SH-SY5Y (cell line): ENCODE measurements at regions not wholly inside any gene's neighbourhood (a gene's known extent, or its start where the extent isn't known, plus 50 kb on each side); places are given as distances from the start of the nearest gene placed in this dataset.

Experiments used
- GATA2 ChIP-seq: IDR thresholded peaks from 2 replicates; pipeline ENCODE4 v1.6.1; 2011; ENCODE audit warnings: mild to moderate bottlenecking, low read depth, low read length
- GATA3 ChIP-seq: IDR thresholded peaks from 2 replicates; pipeline ENCODE4 v1.6.1; 2011; ENCODE audit warnings: low read depth, mild to moderate bottlenecking, low read length, moderate library complexity

DNA sequence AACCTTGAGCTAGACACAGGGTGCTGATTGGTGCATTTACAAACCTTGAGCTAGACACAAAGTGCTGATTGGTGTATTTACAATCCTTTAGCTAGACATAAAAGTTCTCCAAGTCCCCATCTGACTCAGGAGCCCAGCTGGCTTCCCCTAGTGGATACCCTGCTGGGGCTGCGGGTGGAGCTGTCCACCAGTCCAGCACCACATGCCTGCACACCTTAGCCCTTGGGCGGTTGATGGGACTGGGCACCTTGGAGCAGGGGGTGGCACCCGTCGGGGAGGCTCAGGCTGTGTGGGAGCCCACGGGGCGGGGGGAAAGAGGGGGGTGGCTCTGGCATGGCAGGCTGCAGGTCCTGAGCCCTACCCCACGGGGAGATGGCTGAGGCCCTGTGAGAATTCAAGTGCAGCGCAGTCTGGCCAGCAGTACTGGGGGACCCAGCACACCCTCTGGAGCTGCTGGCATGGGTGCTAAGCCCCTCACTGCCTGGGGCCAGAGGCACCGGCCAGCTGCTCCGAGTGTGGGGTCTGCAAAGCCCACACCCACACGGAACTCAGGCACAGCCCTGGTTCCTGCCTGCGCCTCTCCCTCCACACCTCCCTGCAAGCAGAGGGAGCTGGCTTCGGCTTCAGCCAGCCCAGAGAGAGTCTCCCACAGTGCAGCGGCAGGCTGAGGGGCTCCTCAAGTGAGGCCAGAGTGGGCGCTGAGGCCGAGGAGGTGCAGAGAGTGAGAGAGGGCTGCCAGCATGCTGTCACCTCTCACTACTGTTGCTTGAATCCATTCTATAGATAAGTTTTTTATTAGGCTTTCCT lies 369.8 kb upstream of the SMIM30 start:
- TF ChIP-seq GATA3: no peak
- no peak for TF ChIP-seq GATA2

DNA sequence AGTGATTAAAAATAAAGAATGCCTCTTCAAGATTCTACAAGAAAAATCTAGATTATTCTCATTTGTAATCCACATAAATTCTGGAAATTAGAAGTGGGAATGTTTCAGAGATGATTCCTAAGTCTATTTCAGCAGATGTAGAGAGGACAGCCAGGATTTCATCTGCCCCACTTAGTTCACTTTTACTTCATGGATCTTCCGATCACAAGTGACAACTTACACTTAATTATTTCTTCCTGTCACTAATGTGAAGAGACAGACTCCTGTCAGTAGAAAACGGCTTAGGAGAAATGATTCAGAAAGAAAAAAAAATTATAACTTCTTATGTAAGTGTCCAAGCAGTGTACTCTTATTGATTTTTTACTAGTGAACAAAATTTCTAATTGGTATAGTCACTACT lies 368.2 kb upstream of the SMIM30 start:
- TF ChIP-seq GATA2: no peak
- TF ChIP-seq GATA3: no peak

DNA sequence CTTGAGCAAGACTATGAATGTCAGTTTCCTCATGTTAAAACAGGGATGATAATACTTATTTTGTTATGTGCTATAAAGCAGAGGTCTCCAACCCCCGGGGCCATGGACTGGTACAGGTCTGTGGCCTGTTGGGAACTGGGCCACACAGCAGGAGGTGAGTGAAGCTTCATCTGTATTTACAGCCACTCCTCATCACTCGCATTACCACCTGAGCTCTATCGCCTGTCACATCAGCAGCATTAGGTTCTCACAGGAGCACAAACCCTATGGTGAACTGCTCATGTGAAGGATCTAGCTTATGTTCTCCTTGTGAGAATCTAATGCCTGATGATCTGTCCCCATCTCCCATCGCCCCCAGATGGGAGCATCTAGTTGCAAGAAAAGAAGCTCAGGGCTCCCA lies 365.3 kb upstream of the SMIM30 start:
- no peak for TF ChIP-seq GATA3
- no peak for TF ChIP-seq GATA2

DNA sequence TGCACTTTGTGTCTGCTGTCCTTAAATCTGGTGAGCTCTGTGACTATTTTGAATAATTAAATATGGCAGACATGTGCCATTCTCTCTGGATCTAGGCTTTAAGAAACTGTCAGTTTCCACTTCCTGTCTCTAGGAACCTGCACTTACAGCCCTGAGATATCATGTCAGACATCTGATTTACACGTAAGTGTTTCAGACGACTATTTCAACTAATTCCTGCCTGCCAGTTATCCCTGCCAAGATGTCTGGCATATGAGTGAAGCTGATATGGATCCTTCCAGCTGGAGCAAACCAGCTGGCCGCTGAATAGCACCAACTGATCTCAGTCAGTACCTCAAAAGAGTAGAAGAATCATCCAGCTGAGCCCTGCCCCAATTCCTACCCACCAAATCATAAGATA lies 362.2 kb upstream of the SMIM30 start:
- TF ChIP-seq GATA2 (no peak), GATA3 (no peak)

DNA sequence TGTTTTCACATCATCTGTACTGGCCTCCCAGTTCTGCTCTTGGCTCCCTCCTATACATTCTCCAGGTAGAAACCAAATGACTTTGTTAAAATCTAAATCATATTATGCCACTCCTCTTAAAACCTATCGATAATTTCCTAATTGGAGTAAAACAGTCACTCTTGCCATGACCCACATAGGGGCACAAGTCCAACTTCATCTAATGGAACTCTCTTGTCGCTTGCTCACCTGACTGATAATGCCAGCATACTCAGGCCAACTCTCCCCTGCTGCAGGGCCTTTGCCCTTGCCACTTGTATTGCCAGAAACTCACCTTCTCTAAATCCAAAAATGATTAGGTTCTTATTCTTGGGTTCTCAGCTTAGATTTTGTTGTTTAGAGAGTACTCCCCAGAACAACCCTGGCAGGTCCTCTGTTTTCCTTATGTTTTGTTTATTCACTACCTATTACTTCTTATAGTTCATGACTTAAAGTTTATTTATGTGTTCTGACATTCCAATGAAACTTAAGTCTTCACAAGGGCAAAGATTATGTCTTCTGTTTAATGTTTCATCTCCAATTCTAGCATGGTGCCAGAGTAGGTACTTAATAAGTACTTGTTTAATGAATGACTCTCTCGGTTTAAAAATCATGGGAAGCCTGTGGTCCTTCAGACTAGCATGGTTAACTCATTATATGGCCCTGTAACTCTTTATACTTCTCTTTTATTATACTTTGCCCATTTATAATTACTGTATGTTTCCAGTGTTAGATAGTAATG lies 345.9 kb upstream of the SMIM30 start:
- no peak for TF ChIP-seq GATA3
- TF ChIP-seq GATA2: no peak

DNA sequence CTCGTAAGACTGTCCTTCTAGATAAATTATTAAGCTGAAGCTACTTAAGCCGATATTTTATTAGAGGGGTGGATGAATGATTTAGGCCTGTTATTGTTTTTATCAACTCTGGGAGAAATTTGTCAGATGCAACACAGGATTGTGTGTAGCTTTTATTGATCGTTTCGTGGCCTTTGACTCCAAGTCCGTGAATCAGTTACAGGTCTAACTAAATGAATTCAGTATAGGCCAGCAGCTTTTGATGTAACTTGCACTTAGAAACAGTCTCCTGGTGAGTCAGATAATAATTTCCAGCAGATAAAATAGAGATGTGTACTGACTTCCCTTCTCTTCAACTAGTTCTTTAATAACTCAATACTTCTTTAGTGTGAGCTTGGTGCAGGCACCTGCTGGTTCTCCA lies 341.7 kb upstream of the SMIM30 start:
- TF ChIP-seq GATA2 (no peak), GATA3 (no peak)

DNA sequence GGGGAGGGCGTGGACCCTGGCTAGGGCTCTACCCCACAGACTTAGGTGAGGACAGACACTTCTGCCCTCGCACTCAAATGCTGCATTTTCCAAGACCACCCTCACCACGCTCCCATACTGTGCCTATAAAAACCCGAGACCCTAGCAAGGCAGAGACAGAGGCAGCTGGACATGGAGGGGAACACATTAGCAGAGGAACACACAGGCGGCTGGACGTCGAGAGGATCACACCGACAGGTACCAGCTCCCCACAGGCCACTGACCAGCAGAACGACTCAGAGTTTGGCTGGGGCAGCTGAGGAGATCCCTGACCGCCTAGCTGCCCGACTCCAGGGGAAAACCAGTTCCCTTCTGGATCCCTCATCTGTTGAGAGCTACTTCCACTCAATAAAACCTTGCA lies 338.2 kb upstream of the SMIM30 start:
- TF ChIP-seq GATA3 (no peak), GATA2 (no peak)

DNA sequence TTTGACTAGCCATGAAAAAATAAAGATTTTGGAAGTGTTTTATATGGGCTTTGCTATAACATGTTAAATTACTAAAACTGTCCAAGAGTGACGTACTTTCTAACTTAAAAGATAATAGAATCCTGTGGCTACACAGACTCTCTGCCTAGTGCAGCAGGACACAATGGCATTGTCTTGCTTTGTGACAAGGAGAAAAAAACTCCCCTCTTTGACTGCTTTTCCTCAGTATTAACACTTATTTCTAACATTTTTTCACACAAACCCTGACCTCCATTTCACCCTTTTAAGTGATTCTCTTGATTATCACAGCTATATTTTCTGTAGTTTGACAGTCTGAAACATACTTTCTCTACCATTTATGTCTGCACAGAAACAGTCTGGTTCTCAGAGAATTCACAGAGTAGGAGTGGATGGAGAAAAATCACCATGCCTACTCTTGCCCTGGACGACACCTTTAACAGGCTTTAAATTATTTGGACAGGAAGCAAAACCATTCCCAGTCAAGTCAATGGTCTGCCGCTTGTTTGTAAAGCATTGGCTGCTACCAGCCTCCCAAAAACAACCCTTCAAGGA lies 336.3 kb upstream of the SMIM30 start:
- no peak for TF ChIP-seq GATA2
- no peak for TF ChIP-seq GATA3

DNA sequence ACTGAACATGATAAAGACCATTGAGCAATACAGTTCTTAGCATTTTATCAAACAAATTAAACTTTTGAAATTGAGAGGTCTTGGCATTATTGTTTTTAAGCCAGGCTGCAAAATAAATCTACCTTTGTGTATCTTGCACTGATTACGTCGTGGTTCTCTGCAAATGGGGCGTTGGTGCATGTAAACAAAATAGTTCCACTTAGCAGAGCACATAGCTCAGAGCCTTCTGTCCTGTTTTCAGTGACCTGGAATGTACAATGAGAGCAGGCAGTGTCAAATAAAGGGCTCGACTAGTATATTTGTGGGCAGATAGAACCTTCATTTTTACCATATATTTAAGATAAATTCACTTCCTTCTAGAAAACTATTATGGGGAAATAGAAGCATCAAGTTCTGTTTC lies 333.9 kb upstream of the SMIM30 start:
- no peak for TF ChIP-seq GATA2
- TF ChIP-seq GATA3: no peak

DNA sequence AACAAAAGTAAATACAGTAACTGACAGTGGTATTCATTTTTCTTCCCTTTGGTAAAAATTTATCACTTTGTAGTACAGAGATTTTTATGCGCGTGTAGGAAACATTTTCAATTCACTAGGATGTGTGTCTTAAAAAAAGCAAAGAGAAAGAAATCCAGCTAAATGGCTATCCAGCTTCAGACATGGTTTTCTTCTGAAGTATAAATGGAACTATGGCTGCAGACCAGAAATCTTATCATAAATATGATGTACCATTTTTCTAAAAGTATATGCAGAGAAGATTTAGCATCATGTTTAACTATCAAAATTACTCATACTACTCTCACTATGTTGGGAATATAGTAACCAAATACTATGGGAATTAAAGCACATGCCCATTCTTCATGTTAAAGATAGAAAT lies 328.4 kb upstream of the SMIM30 start:
- TF ChIP-seq GATA3 (no peak), GATA2 (no peak)

DNA sequence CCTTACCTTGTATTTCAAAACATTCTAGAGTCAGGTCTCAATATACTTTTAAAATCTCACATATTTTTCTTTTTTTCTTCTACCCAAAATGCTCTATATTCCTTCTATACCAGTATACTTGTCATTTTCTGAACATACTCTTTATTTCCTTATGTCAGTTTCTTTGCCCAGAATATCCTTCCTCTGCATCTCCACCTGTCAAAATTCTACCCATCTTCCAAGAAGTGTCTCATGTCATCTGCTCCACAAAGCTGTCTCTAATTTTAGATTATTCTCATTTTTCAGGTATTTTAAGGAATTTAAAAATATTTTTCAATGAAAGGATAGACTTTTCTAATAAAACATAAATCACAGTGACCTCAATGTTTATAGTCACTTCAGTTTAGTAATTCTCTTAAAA lies 328.0 kb upstream of the SMIM30 start:
- TF ChIP-seq GATA3 (no peak), GATA2 (no peak)

DNA sequence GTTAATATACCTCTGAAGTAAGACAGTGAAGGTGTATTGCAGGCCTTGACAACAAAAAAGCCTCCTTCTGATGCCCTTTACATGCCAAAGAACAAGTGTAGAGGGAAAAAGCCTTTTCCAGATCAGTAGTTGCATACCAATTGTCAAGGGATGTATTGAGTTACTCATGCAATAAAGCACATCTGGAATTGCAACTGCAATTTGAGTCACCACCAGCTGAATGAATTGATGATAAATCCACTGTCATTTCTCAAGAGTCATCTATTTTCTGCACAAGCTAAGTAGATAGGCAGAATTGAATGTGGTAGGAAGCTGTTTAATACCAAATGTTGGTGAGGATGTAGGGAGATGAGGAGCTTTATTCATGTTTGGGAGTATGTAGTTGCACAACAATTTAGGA lies 325.9 kb upstream of the SMIM30 start:
- no peak for TF ChIP-seq GATA2
- no peak for TF ChIP-seq GATA3

DNA sequence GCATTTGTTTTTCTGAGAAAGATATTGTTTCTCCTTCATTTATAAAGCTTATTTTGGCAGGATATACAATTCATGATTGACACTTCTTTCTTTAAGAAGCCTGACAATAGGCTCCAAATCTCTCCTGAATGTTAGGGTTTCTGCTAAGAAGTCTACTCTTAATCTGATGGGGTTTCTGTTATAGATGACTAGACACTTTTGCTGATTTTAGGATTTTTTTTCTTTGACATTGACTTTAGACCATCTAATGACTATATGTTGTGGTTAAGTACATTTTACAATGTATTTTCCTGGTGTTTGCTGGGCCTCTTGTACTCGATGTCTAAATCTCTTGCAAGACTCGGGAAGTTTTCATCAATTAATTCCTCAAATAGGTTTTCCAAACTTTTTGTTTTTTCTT lies 321.8 kb upstream of the SMIM30 start:
- TF ChIP-seq GATA3: no peak
- TF ChIP-seq GATA2: no peak

DNA sequence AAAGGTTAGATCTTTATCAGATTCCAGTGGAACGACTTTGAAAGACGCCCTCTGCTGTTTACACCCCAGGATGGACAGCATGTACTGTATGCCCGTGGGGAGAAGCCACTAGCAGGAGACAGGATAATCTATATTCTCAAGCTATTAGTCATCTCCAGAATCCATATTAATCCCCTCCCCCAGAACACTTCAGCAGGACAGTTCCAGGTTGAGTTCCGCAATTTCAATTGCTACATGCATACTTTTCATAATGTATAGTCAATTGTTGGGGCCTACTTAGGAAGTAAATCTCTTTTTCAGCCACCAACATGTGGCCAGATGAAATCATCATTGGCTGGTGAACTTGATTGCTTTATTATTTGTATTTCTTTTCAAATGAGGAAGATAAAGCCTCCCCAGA lies 313.1 kb upstream of the SMIM30 start:
- TF ChIP-seq GATA3: no peak
- no peak for TF ChIP-seq GATA2
